Neural progenitor cell (in vitro differentiated cells): ENCODE measurements at regions not wholly inside any gene's neighbourhood (a gene's known extent, or its start where the extent isn't known, plus 50 kb on each side); places are given as distances from the start of the nearest gene placed in this dataset.

Experiments used
- DNase-seq: peaks from one replicate; pipeline ENCODE4 v3.0.0-alpha.2; 2016; ENCODE audit warnings: low spot score
- H2AFZ ChIP-seq: fragments of 200-600 bp; sonication (generic); replicated peaks from 2 replicates; pipeline ENCODE4 v1.6.1; 2016; ENCODE audit warnings: antibody characterized with exemption
- H3F3A ChIP-seq: fragments of 200-600 bp; sonication (generic); 2 replicates; pipeline ENCODE4 v1.6.1; 2016; ENCODE audit warnings: antibody characterized with exemption, low read depth
- H3K27ac ChIP-seq: fragments of 200-600 bp; sonication (generic); 2 replicates; pipeline ENCODE4 v1.5.1; 2016; ENCODE audit warnings: mild to moderate bottlenecking
- H3K27me3 ChIP-seq: fragments of 200-600 bp; sonication (generic); 2 replicates; pipeline ENCODE4 v1.6.1; 2016; ENCODE audit warnings: mild to moderate bottlenecking, moderate library complexity
- H3K36me3 ChIP-seq: fragments of 200-600 bp; sonication (generic); 2 replicates; pipeline ENCODE4 v1.5.1; 2016
- H3K4me1 ChIP-seq: fragments of 200-600 bp; sonication (generic); 2 replicates; pipeline ENCODE4 v1.6.1; 2016; ENCODE audit warnings: mixed run types
- H3K4me2 ChIP-seq: fragments of 200-600 bp; sonication (generic); 2 replicates; pipeline ENCODE4 v1.6.1; 2016
- H3K4me3 ChIP-seq: fragments of 200-600 bp; sonication (generic); 2 replicates; pipeline ENCODE4 v1.5.1; 2016
- H3K79me2 ChIP-seq: fragments of 200-600 bp; sonication (generic); 2 replicates; pipeline ENCODE4 v1.6.1; 2016; ENCODE audit warnings: low read depth
- H3K9ac ChIP-seq: fragments of 200-600 bp; sonication (generic); 2 replicates; pipeline ENCODE4 v1.6.1; 2016
- H3K9me3 ChIP-seq: fragments of 200-600 bp; sonication (generic); 2 replicates; pipeline ENCODE4 v1.5.1; 2016; ENCODE audit warnings: low read depth
- H4K20me1 ChIP-seq: fragments of 200-600 bp; sonication (generic); 2 replicates; pipeline ENCODE4 v1.6.1; 2016; ENCODE audit warnings: low read depth
- H3K27ac Mint-ChIP-seq: 3 replicates; pipeline ENCODE4 v1.8.0; 2021; ENCODE audit warnings: mixed read lengths
- H3K27me3 Mint-ChIP-seq: 2 replicates; pipeline ENCODE4 v1.8.0; 2022; ENCODE audit warnings: low read depth, mild to moderate bottlenecking, inconsistent platforms, moderate library complexity, mixed read lengths; ENCODE audit not compliant: insufficient read depth
- H3K36me3 Mint-ChIP-seq: 3 replicates; pipeline ENCODE4 v1.8.0; 2021; ENCODE audit warnings: mixed read lengths
- H3K4me1 Mint-ChIP-seq: 3 replicates; pipeline ENCODE4 v1.8.0; 2021; ENCODE audit warnings: mixed read lengths
- H3K4me3 Mint-ChIP-seq: 3 replicates; pipeline ENCODE4 v1.8.0; 2021; ENCODE audit warnings: mild to moderate bottlenecking, moderate library complexity, mixed read lengths
- H3K9me3 Mint-ChIP-seq: 3 replicates; pipeline ENCODE4 v1.8.0; 2020; ENCODE audit warnings: mixed read lengths
- CTCF ChIP-seq: fragments of 200-600 bp; sonication (generic); IDR thresholded peaks from 2 replicates; pipeline ENCODE4 v1.5.1; 2017; ENCODE audit warnings: antibody characterized with exemption, mild to moderate bottlenecking
- EZH2 ChIP-seq: fragments of 200-600 bp; sonication (generic); IDR thresholded peaks from 2 replicates; pipeline ENCODE4 v1.6.1; 2017; ENCODE audit warnings: antibody characterized with exemption, mild to moderate bottlenecking, moderate library complexity
- EZH2phosphoT487 ChIP-seq: fragments of 200-600 bp; sonication (generic); IDR thresholded peaks from 2 replicates; pipeline ENCODE4 v1.6.1; 2017; ENCODE audit warnings: antibody characterized with exemption

- Histone ChIP-seq H4K20me1 (no peaks in the 10 kb centered on the region), H3K4me3 (no peak overlapping the region), H3K9me3 (no peaks in the 10 kb centered on the region), H3K36me3 (no peaks in the 10 kb centered on the region), H3K27me3 (no peaks in the 10 kb centered on the region), H3K27ac (no peak overlapping the region), H3K4me2 (no peak overlapping the region), H3K4me1 (peaks cover 5% of the 10 kb centered on the region), H2AFZ (no peak overlapping the region), H3F3A (no peaks in the 10 kb centered on the region), H3K9ac (no peak overlapping the region), H3K79me2 (no peaks in the 10 kb centered on the region)
- Mint-ChIP-seq H3K27me3 (peaks cover 4% of the 10 kb centered on the region), H3K9me3 (no peaks in the 10 kb centered on the region), H3K4me1 (peaks cover 12% of the 10 kb centered on the region), H3K27ac (no peak overlapping the region), H3K36me3 (no peaks in the 10 kb centered on the region), H3K4me3 (no peak overlapping the region)
- TF ChIP-seq EZH2phosphoT487 = no peak
- no peak for DNase-seq
These were observed 74.6 kb downstream of the FOXD1 start for GRCh38 chr5:73373814-73374510.

- no peak for DNase-seq
- Mint-ChIP-seq H3K27me3 (peaks cover 11% of the 10 kb centered on the region), H3K36me3 (no peaks in the 10 kb centered on the region), H3K27ac (no peak overlapping the region), H3K9me3 (no peaks in the 10 kb centered on the region), H3K4me3 (no peak overlapping the region), H3K4me1 (peaks cover 4% of the 10 kb centered on the region)
- no peak overlapping the region for H3K9ac ChIP-seq
- no peaks in the 10 kb centered on the region for H3K79me2 ChIP-seq
- H3K4me1 ChIP-seq = peaks cover under 1% of the 10 kb centered on the region
- H3K4me2 ChIP-seq = no peak overlapping the region
- no peaks in the 10 kb centered on the region for H3K9me3 ChIP-seq
- TF ChIP-seq EZH2 (no peak), CTCF (no peak), EZH2phosphoT487 (no peak)
- no peaks in the 10 kb centered on the region for H3K27me3 ChIP-seq
- H4K20me1 ChIP-seq = no peaks in the 10 kb centered on the region
- no peaks in the 10 kb centered on the region for H3F3A ChIP-seq
- no peak overlapping the region for H3K4me3 ChIP-seq
- H2AFZ ChIP-seq = no peak overlapping the region
- no peak overlapping the region for H3K27ac ChIP-seq
- H3K36me3 ChIP-seq = no peaks in the 10 kb centered on the region
These were observed 77.7 kb downstream of the FOXD1 start for GRCh38 chr5:73370640-73371583.

GRCh38 chr5:73370095-73370494 lies 78.5 kb downstream of the FOXD1 start:
- Histone ChIP-seq H3K36me3 (no peaks in the 10 kb centered on the region), H3K9me3 (no peaks in the 10 kb centered on the region), H3K4me2 (no peak overlapping the region), H3K9ac (no peak overlapping the region), H3K79me2 (no peaks in the 10 kb centered on the region), H3K27me3 (no peaks in the 10 kb centered on the region), H2AFZ (no peak overlapping the region), H4K20me1 (no peaks in the 10 kb centered on the region), H3F3A (no peaks in the 10 kb centered on the region), H3K27ac (no peak overlapping the region), H3K4me3 (no peak overlapping the region), H3K4me1 (peaks cover 4% of the 10 kb centered on the region)
- DNase-seq = no peak
- peaks cover 6% of the 10 kb centered on the region for H3K4me1 Mint-ChIP-seq
- H3K9me3 Mint-ChIP-seq = no peaks in the 10 kb centered on the region
- peaks cover 11% of the 10 kb centered on the region for H3K27me3 Mint-ChIP-seq
- H3K4me3 Mint-ChIP-seq = no peak overlapping the region
- H3K27ac Mint-ChIP-seq = no peak overlapping the region
- TF ChIP-seq CTCF (no peak), EZH2 (no peak), EZH2phosphoT487 (no peak)
- H3K36me3 Mint-ChIP-seq = no peaks in the 10 kb centered on the region
